NCI-H1417 (cell line): ENCODE measurements at regions not wholly inside any gene's neighbourhood (a gene's known extent, or its start where the extent isn't known, plus 50 kb on each side); places are given as distances from the start of the nearest gene placed in this dataset.

Experiments used
- DNase-seq, 3 experiments: peaks; one replicate each; lab custom pipeline; 2025; lab: John Stamatoyannopoulos, UW

- no peak for DNase-seq
Observed at GRCh38 chr2:177058747-177059146, 153.8 kb upstream of the HNRNPA3 start.

- DNase-seq: no peak
Observed at GRCh38 chr2:177059293-177059692, 153.3 kb upstream of the HNRNPA3 start.

- no peak for DNase-seq
Observed at GRCh38 chr2:177063331-177063730, 149.3 kb upstream of the HNRNPA3 start.

- no peak for DNase-seq
Observed at GRCh38 chr2:177064422-177064821, 148.2 kb upstream of the HNRNPA3 start.

- no peak for DNase-seq
Observed at GRCh38 chr2:177068967-177069366, 143.6 kb upstream of the HNRNPA3 start.

- peak in 1 of 3 experiments; percentile 8 for DNase-seq
Observed at GRCh38 chr2:177072090-177072489, 140.5 kb upstream of the HNRNPA3 start.

- DNase-seq: no peak
Observed at GRCh38 chr2:177073611-177074010, 139.0 kb upstream of the HNRNPA3 start.

GRCh38 chr2:177074099-177074710 is 138.4 kb upstream of the HNRNPA3 start:
- DNase-seq: peak in 2 of 3 experiments; percentile 18 to 61

- DNase-seq: no peak
Observed at GRCh38 chr2:177075254-177075653, 137.3 kb upstream of the HNRNPA3 start.

- DNase-seq: peak in 2 of 3 experiments; percentile 18 to 55
Observed at GRCh38 chr2:177076636-177077179, 135.9 kb upstream of the HNRNPA3 start.

- DNase-seq: no peak
Observed at GRCh38 chr2:177077778-177078177, 134.8 kb upstream of the HNRNPA3 start.

- DNase-seq: no peak
Observed at GRCh38 chr2:177078416-177078815, 134.2 kb upstream of the HNRNPA3 start.

GRCh38 chr2:177078855-177079254 is 133.7 kb upstream of the HNRNPA3 start:
- no peak for DNase-seq

GRCh38 chr2:177080746-177081284 is 131.8 kb upstream of the HNRNPA3 start:
- no peak for DNase-seq

GRCh38 chr2:177084607-177085006 is 128.0 kb upstream of the HNRNPA3 start:
- DNase-seq: no peak

GRCh38 chr2:177088529-177088928 is 124.1 kb upstream of the HNRNPA3 start:
- no peak for DNase-seq

- DNase-seq: no peak
Observed at GRCh38 chr2:177090967-177091366, 121.6 kb upstream of the HNRNPA3 start.

GRCh38 chr2:177093371-177093770 is 119.2 kb upstream of the HNRNPA3 start:
- no peak for DNase-seq

- no peak for DNase-seq
Observed at GRCh38 chr2:177098001-177098613, 114.5 kb upstream of the HNRNPA3 start.

GRCh38 chr2:177101930-177102329 is 110.7 kb upstream of the HNRNPA3 start:
- no peak for DNase-seq

- no peak for DNase-seq
Observed at GRCh38 chr2:177106212-177106611, 106.4 kb upstream of the HNRNPA3 start.

GRCh38 chr2:177108890-177109289 is 103.7 kb upstream of the HNRNPA3 start:
- DNase-seq: no peak

- no peak for DNase-seq
Observed at GRCh38 chr2:177114712-177115111, 97.9 kb upstream of the HNRNPA3 start.
